ENCODE measurements at regions not wholly inside any gene's neighbourhood (a gene's known extent, or its start where the extent isn't known, plus 50 kb on each side); places are given as distances from the start of the nearest gene placed in this dataset.

- Histone ChIP-seq H3K27ac (no peak overlapping the region), H3K9me3 (no peaks in the 10 kb centered on the region), H3K4me3 (no peak overlapping the region), H3K4me1 (no peaks in the 10 kb centered on the region), H3K36me3 (no peaks in the 10 kb centered on the region), H3K27me3 (no peaks in the 10 kb centered on the region)
- TF ChIP-seq POLR2A (IDR thresholded peaks at IDR 0.05), result no peak
- no peak for TF ChIP-seq CTCF (IDR thresholded peaks at IDR 0.05)
- no peak for DNase-seq
Observed at GRCh38 chr16:50425044-50425443, 56.3 kb upstream of the BRD7 start.

- H3K9me3 ChIP-seq, result peaks cover 0 to 6% (median 3%) of the 10 kb centered on the region in 4 donors
- H3K4me1 ChIP-seq, result no peaks in the 10 kb centered on the region
- DNase-seq, result no peak
- H3K27ac ChIP-seq, result no peak overlapping the region
- no peaks in the 10 kb centered on the region for H3K27me3 ChIP-seq
- no peak for TF ChIP-seq CTCF (IDR thresholded peaks at IDR 0.05)
- no peak for TF ChIP-seq POLR2A (IDR thresholded peaks at IDR 0.05)
- no peak overlapping the region for H3K4me3 ChIP-seq
- no peaks in the 10 kb centered on the region for H3K36me3 ChIP-seq
Observed at GRCh38 chr16:50422926-50423325, 54.1 kb upstream of the BRD7 start.

GRCh38 chr16:50419116-50419515, 50.3 kb upstream of the BRD7 start:
- Histone ChIP-seq H3K27me3 (no peaks in the 10 kb centered on the region), H3K4me1 (no peaks in the 10 kb centered on the region), H3K9me3 (peaks cover 0 to 12% (median 3%) of the 10 kb centered on the region in 4 donors), H3K36me3 (no peaks in the 10 kb centered on the region), H3K27ac (no peak overlapping the region), H3K4me3 (no peak overlapping the region)
- no peak for DNase-seq
- TF ChIP-seq POLR2A (IDR thresholded peaks at IDR 0.05) (no peak), CTCF (IDR thresholded peaks at IDR 0.05) (no peak)

Data from Peyer's patch (tissue), 4 donors.